SH-SY5Y (cell line): ENCODE measurements at regions not wholly inside any gene's neighbourhood (a gene's known extent, or its start where the extent isn't known, plus 50 kb on each side); places are given as distances from the start of the nearest gene placed in this dataset.

ENCODE experiments used
- GATA2 ChIP-seq: IDR thresholded peaks from 2 replicates; pipeline ENCODE4 v1.6.1; 2011; ENCODE audit warnings: mild to moderate bottlenecking, low read depth, low read length
- GATA3 ChIP-seq: IDR thresholded peaks from 2 replicates; pipeline ENCODE4 v1.6.1; 2011; ENCODE audit warnings: low read depth, mild to moderate bottlenecking, low read length, moderate library complexity

DNA sequence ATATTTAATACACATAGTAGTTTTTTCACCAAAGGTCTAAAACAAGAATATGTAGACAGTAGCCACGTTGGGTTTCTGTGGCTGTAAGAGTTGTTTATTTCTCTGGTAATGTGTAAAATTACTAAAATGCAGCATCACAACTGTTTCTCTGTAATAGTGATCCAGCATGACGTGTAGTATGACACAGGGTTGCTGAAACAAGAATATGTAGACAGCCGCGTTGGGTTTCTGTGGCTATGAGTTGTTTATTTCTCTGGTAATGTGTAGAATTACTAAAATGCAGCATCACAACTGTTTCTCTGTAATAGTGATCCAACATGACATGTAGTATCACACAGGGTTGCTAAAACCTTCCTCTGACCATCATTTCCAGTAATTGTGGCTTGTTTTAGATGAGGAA, 153.6 kb upstream of the ZNF717 start:
- TF ChIP-seq GATA2 (no peak), GATA3 (no peak)
